AG04450 (cell line): ENCODE measurements at regions not wholly inside any gene's neighbourhood (a gene's known extent, or its start where the extent isn't known, plus 50 kb on each side); places are given as distances from the start of the nearest gene placed in this dataset.

Experiments
- CTCF ChIA-PET: fragments of 300-600, 350-600 bp; formaldehyde crosslinking; extraction: SDS; loops from one replicate; lab custom pipeline; 2022; ENCODE audit warnings: antibody characterized with exemption, inconsistent platforms; lab: Charles Lee
- POLR2A ChIA-PET: fragments of 350-600 bp; formaldehyde crosslinking; extraction: SDS; loops from one replicate; lab custom pipeline; 2021; ENCODE audit warnings: antibody characterized with exemption, inconsistent platforms; lab: Yijun Ruan, JAX
- DNase-seq: peaks from one replicate; pipeline ENCODE4 v3.0.0-alpha.2; 2011; ENCODE audit warnings: low read depth, low spot score
- H3K27ac ChIP-seq: one replicate; pipeline ENCODE4 v1.5.1; 2012; ENCODE audit warnings: low read depth, low read length, control low read depth
- H3K27me3 ChIP-seq: one replicate; pipeline ENCODE4 v1.6.0; 2012; ENCODE audit warnings: low read length; ENCODE audit not compliant: control insufficient read depth, insufficient read depth
- H3K4me3 ChIP-seq: 2 replicates; pipeline ENCODE4 v1.5.1; 2011; ENCODE audit warnings: mild to moderate bottlenecking, low read depth, low read length, control low read depth
- H3K9me3 ChIP-seq: 2 replicates; pipeline ENCODE4 v1.5.1; 2012; ENCODE audit warnings: low read length; ENCODE audit not compliant: control insufficient read depth, insufficient read depth
- CTCF ChIP-seq: IDR thresholded peaks from 2 replicates; pipeline ENCODE4 v1.5.1; 2011; ENCODE audit warnings: low read depth, low read length, control low read depth, inconsistent platforms

GRCh38 chr4:10179957-10180602 lies 63.5 kb upstream of the WDR1 start:
- DNase-seq, result no peak

DNA sequence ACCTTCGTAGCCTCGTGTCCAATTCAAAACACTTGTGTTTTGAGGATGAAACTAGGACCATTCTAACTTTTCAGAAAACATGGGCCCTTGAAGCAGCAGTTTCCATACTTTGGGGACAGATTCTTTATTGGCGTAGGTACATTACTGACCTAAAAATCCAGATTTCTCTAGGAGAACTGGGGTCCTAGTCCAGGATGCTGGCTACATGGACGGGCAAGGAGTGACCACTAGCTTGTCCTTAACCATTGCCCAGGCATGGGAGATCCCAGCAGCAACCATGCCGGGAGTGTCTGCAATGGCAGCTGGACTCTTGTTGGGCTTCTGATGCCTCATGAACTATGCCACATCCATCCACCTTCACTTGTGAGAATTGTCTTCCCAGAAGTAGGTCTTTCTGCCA lies 62.2 kb upstream of the WDR1 start:
- H3K27ac ChIP-seq, result no peak overlapping the region
- no peak overlapping the region for H3K4me3 ChIP-seq
- no peak for DNase-seq
- ChIA-PET CTCF (no interaction called here), POLR2A (no interaction called here)
- no peak for TF ChIP-seq CTCF
- no peaks in the 10 kb centered on the region for H3K9me3 ChIP-seq
- H3K27me3 ChIP-seq, result no peaks in the 10 kb centered on the region

More at GRCh38 chr4:10179957-10180602, 63.5 kb upstream of the WDR1 start:
- no peak for TF ChIP-seq CTCF
- no peak overlapping the region for H3K27ac ChIP-seq
- ChIA-PET POLR2A (no interaction called here), CTCF (no interaction called here)
- no peak overlapping the region for H3K4me3 ChIP-seq
- H3K27me3 ChIP-seq, result no peaks in the 10 kb centered on the region
- no peaks in the 10 kb centered on the region for H3K9me3 ChIP-seq

GRCh38 chr4:10175626-10176025 lies 59.0 kb upstream of the WDR1 start:
- peaks cover 2% of the 10 kb centered on the region for H3K27me3 ChIP-seq
- no peak for TF ChIP-seq CTCF
- H3K9me3 ChIP-seq, result no peaks in the 10 kb centered on the region
- no peak overlapping the region for H3K27ac ChIP-seq
- ChIA-PET CTCF (interaction anchor here (1.1 to 2.0 kb wide), 2 partner anchors 10 to 17 kb away, joined by 3 to 7 read pairs; no protein-coding TSS in a partner anchor), POLR2A (no interaction called here)
- no peak overlapping the region for H3K4me3 ChIP-seq
- no peak for DNase-seq

- no peaks in the 10 kb centered on the region for H3K9me3 ChIP-seq
- DNase-seq, result no peak
- ChIA-PET CTCF (interaction anchor here (0.6 to 3.0 kb wide), 5 partner anchors 10 to 370 kb away, joined by 3 to 24 read pairs (median 3); no protein-coding TSS in a partner anchor), POLR2A (interaction anchor here (2.4 kb wide), 1 partner anchor 57 kb away, joined by 6 read pairs; the partner anchor contains the start of gene WDR1)
- TF ChIP-seq CTCF, result no peak
- peaks cover 2% of the 10 kb centered on the region for H3K27me3 ChIP-seq
- no peak overlapping the region for H3K27ac ChIP-seq
- H3K4me3 ChIP-seq, result no peak overlapping the region
Observed at GRCh38 chr4:10173754-10174749, 57.5 kb upstream of the WDR1 start.
